ENCODE measurements at regions not wholly inside any gene's neighbourhood (a gene's known extent, or its start where the extent isn't known, plus 50 kb on each side); places are given as distances from the start of the nearest gene placed in this dataset.

DNA sequence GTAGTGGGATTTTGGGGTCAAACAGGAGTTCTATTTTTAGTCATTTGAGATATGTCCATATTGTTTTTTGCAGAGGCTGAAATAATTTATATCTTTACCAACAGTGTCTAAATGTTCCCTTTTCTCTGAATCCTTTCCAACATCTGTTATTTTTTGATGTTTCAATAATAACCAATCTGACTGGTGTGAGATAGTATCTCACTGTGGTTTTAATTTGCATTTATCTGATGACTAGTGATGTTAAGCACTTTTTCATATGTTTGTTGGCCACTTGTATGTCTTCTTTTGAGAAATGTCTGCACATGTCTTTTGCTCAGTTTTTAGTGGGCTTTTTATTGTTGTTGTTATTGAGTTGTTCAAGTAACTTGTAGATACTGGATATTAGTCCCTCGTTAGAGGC is 1325.0 kb downstream of the BRINP3 start:
- Histone ChIP-seq H3K9me3 (ENCODE audit: control insufficient read depth in 4 of 4, insufficient read depth in 3 of 4, low read length in 3 of 4) (no peaks in the 10 kb centered on the region), H3K4me3 (no peak overlapping the region), H3K27me3 (ENCODE audit: control insufficient read depth in 3 of 3, insufficient read depth in 3 of 3, low read length in 2 of 3) (no peaks in the 10 kb centered on the region), H3K36me3 (ENCODE audit: control insufficient read depth in 4 of 4, insufficient read depth in 4 of 4, low read length in 4 of 4) (no peaks in the 10 kb centered on the region), H3K27ac (ENCODE audit: low read depth in 1 of 2, low read length in 1 of 2) (no peak overlapping the region), H3K9ac (ENCODE audit: insufficient read depth in 1 of 2, low read length in 2 of 2) (no peak overlapping the region), H3K4me1 (ENCODE audit: control insufficient read depth in 5 of 5, insufficient read depth in 5 of 5, low read length in 5 of 5) (no peaks in the 10 kb centered on the region)
- DNase-seq (no peak), ATAC-seq (ENCODE audit: insufficient read depth, low FRiP score) (no peak)
- TF ChIP-seq, protein P1, sequence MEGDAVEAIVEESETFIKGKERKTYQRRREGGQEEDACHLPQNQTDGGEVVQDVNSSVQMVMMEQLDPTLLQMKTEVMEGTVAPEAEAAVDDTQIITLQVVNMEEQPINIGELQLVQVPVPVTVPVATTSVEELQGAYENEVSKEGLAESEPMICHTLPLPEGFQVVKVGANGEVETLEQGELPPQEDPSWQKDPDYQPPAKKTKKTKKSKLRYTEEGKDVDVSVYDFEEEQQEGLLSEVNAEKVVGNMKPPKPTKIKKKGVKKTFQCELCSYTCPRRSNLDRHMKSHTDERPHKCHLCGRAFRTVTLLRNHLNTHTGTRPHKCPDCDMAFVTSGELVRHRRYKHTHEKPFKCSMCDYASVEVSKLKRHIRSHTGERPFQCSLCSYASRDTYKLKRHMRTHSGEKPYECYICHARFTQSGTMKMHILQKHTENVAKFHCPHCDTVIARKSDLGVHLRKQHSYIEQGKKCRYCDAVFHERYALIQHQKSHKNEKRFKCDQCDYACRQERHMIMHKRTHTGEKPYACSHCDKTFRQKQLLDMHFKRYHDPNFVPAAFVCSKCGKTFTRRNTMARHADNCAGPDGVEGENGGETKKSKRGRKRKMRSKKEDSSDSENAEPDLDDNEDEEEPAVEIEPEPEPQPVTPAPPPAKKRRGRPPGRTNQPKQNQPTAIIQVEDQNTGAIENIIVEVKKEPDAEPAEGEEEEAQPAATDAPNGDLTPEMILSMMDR (IDR thresholded peaks at IDR 0.05; ENCODE audit: control extremely low read depth, extremely low read depth) = no peak
- WGBS, 2 donors = 89 to 93% methylated on average over 1 of the region's 1 CpG

DNA sequence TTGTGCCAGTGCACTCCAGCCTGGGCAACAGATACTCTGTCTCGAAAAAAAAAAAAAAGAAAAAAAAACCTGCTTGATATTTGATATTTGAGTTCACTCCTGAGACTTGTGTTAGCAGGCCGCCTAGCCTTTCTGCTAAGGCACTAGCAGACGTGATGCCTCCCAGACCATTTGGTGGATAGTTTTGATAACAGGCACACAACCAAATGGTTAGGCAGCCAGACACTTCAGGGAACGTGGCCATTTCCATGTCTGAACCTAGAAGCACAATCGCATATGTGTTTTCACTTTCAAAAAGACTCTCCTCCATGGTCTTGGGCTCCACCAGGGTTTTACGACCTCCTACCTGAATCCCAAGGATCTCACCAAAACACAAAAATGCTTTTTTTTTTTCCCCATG is 1319.5 kb downstream of the BRINP3 start:
- Histone ChIP-seq H3K36me3 (ENCODE audit: control insufficient read depth in 4 of 4, insufficient read depth in 4 of 4, low read length in 4 of 4) (no peaks in the 10 kb centered on the region), H3K9me3 (ENCODE audit: control insufficient read depth in 4 of 4, insufficient read depth in 3 of 4, low read length in 3 of 4) (no peaks in the 10 kb centered on the region), H3K9ac (ENCODE audit: insufficient read depth in 1 of 2, low read length in 2 of 2) (no peak overlapping the region), H3K4me1 (ENCODE audit: control insufficient read depth in 5 of 5, insufficient read depth in 5 of 5, low read length in 5 of 5) (no peaks in the 10 kb centered on the region), H3K27ac (ENCODE audit: low read depth in 1 of 2, low read length in 1 of 2) (no peak overlapping the region), H3K27me3 (ENCODE audit: control insufficient read depth in 3 of 3, insufficient read depth in 3 of 3, low read length in 2 of 3) (no peaks in the 10 kb centered on the region), H3K4me3 (no peak overlapping the region)
- WGBS, 2 donors = 63 to 69% methylated on average over 6 of the region's 6 CpGs
- ATAC-seq (ENCODE audit: insufficient read depth, low FRiP score) (no peak), DNase-seq (no peak)
- TF ChIP-seq, protein P1 (IDR thresholded peaks at IDR 0.05; ENCODE audit: control extremely low read depth, extremely low read depth) = no peak

DNA sequence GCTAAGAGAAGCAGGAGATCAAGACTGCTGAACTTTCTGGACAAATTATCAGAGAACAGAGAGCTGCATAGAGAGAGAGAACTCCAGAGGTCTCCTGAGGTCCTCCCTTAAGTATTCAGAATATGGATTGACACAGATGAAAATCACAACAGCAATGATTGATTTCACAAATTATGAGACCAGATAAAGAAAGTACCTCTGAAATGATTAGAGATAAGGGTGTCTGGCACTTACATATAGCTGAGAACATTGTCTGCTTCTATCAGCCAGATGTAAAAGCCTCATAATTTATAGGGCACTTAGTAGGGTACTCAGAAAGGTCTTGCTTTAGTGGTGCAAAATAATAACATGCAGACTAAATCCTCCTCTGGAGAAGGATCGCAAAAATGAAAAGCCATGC is 1301.8 kb downstream of the BRINP3 start:
- H3K9ac ChIP-seq (ENCODE audit: insufficient read depth in 1 of 2, low read length in 2 of 2) = no peak overlapping the region
- no peak overlapping the region for H3K4me3 ChIP-seq
- H3K9me3 ChIP-seq (ENCODE audit: control insufficient read depth in 4 of 4, insufficient read depth in 3 of 4, low read length in 3 of 4) = peaks cover 0 to 6% (median 0%) of the 10 kb centered on the region in 4 donors
- H3K27me3 ChIP-seq (ENCODE audit: control insufficient read depth in 3 of 3, insufficient read depth in 3 of 3, low read length in 2 of 3) = no peaks in the 10 kb centered on the region
- no peaks in the 10 kb centered on the region for H3K36me3 ChIP-seq (ENCODE audit: control insufficient read depth in 4 of 4, insufficient read depth in 4 of 4, low read length in 4 of 4)
- no peak for DNase-seq
- WGBS, 2 donors = 89 to 97% methylated on average over 1 of the region's 1 CpG
- ATAC-seq (ENCODE audit: insufficient read depth, low FRiP score) = no peak
- TF ChIP-seq, protein P1 (IDR thresholded peaks at IDR 0.05; ENCODE audit: control extremely low read depth, extremely low read depth) = no peak
- H3K27ac ChIP-seq (ENCODE audit: low read depth in 1 of 2, low read length in 1 of 2) = no peak overlapping the region
- no peaks in the 10 kb centered on the region for H3K4me1 ChIP-seq (ENCODE audit: control insufficient read depth in 5 of 5, insufficient read depth in 5 of 5, low read length in 5 of 5)

DNA sequence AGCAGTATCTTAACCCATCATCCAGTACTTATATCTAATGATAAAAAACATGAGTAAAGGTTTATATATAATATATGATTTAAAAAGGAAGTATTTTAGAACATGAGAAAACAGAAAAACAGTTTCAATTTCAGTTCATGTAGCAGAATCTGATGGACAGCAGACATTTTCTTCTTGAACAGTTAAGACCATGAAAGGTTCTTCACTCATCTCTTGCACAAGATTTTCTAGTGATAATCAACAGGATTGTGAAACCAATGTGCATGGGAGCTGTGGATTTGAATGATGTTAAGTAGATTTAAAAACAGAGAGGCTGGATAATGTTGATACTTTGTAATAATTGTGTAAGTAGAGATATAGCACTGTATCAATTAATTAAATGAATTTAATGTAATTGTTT is 1297.6 kb downstream of the BRINP3 start:
- ATAC-seq (ENCODE audit: insufficient read depth, low FRiP score) (no peak), DNase-seq (peak in 1 of 3 donors; percentile 6)
- no peaks in the 10 kb centered on the region for H3K36me3 ChIP-seq (ENCODE audit: control insufficient read depth in 4 of 4, insufficient read depth in 4 of 4, low read length in 4 of 4)
- no peak overlapping the region for H3K27ac ChIP-seq (ENCODE audit: low read depth in 1 of 2, low read length in 1 of 2)
- H3K4me3 ChIP-seq = no peak overlapping the region
- TF ChIP-seq, protein P1 (IDR thresholded peaks at IDR 0.05; ENCODE audit: control extremely low read depth, extremely low read depth) = no peak
- H3K27me3 ChIP-seq (ENCODE audit: control insufficient read depth in 3 of 3, insufficient read depth in 3 of 3, low read length in 2 of 3) = no peaks in the 10 kb centered on the region
- no peaks in the 10 kb centered on the region for H3K4me1 ChIP-seq (ENCODE audit: control insufficient read depth in 5 of 5, insufficient read depth in 5 of 5, low read length in 5 of 5)
- no peaks in the 10 kb centered on the region for H3K9me3 ChIP-seq (ENCODE audit: control insufficient read depth in 4 of 4, insufficient read depth in 3 of 4, low read length in 3 of 4)
- H3K9ac ChIP-seq (ENCODE audit: insufficient read depth in 1 of 2, low read length in 2 of 2) = no peak overlapping the region
